ENCODE measurements at regions not wholly inside any gene's neighbourhood (a gene's known extent, or its start where the extent isn't known, plus 50 kb on each side); places are given as distances from the start of the nearest gene placed in this dataset.

GRCh38 chr13:60986301-60986700 lies 429.3 kb downstream of the PCDH20 start (continued):
- TF ChIP-seq USF1 (CRISPR knock-in tag; IDR thresholded peaks at IDR 0.05) (no peak), ZNF512 (CRISPR knock-in tag; IDR thresholded peaks at IDR 0.05; ENCODE audit: borderline replicate concordance) (no peak), ELF4 (CRISPR knock-in tag; IDR thresholded peaks at IDR 0.05; ENCODE audit: low read depth) (no peak), SMAD3 (CRISPR knock-in tag; IDR thresholded peaks at IDR 0.05; ENCODE audit: borderline replicate concordance) (no peak), ETV6 (CRISPR knock-in tag; IDR thresholded peaks at IDR 0.05) (no peak)

GRCh38 chr13:60981407-60981806 lies 434.2 kb downstream of the PCDH20 start:
- ChIA-PET CTCF (no interaction called here), POLR2A (no interaction called here)
- no peaks in the 10 kb centered on the region; the same call in 1 of the 2 replicates for H3K27me3 Mint-ChIP-seq (ENCODE audit: low read depth)
- H3K4me3 Mint-ChIP-seq, result no peak overlapping the region
- DNase-seq (ENCODE audit: low spot score) (no peak), ATAC-seq (no peak)
- no peaks in the 10 kb centered on the region; the same call in 1 of the 2 replicates for H3K4me1 Mint-ChIP-seq
- H3K36me3 Mint-ChIP-seq, result peaks cover 12% of the 10 kb centered on the region
- TF ChIP-seq ZNF532 (CRISPR knock-in tag; IDR thresholded peaks at IDR 0.05; ENCODE audit: borderline replicate concordance) (no peak), ATF2 (CRISPR knock-in tag; IDR thresholded peaks at IDR 0.05; ENCODE audit: borderline replicate concordance, low read depth) (no peak), ATF6 (CRISPR knock-in tag; IDR thresholded peaks at IDR 0.05) (no peak), ZNF512 (CRISPR knock-in tag; IDR thresholded peaks at IDR 0.05; ENCODE audit: borderline replicate concordance) (no peak), SMAD3 (CRISPR knock-in tag; IDR thresholded peaks at IDR 0.05; ENCODE audit: borderline replicate concordance) (no peak), ARID4B (CRISPR knock-in tag; IDR thresholded peaks at IDR 0.05; ENCODE audit: borderline replicate concordance) (no peak)
- 0 out of 2 replicates have a peak overlapping the region, but pooled peaks have one; percentile 12 for H3K27ac Mint-ChIP-seq
- H3K9me3 Mint-ChIP-seq, result peaks cover 26% of the 10 kb centered on the region

Data from WTC11 (cell line).